ENCODE measurements at regions not wholly inside any gene's neighbourhood (a gene's known extent, or its start where the extent isn't known, plus 50 kb on each side); places are given as distances from the start of the nearest gene placed in this dataset.

GRCh38 chr21:16074950-16075489 is 345.2 kb downstream of the USP25 start:
- TF ChIP-seq CTCF (conservative IDR thresholded peaks at IDR 0.05) (no peak), ZFX (IDR thresholded peaks at IDR 0.05) (no peak)

All from C4-2B (cell line).